SU-DHL-6 (cell line): ENCODE measurements at regions not wholly inside any gene's neighbourhood (a gene's known extent, or its start where the extent isn't known, plus 50 kb on each side); places are given as distances from the start of the nearest gene placed in this dataset.

ENCODE experiments used
- CTCF ChIP-seq: fragments of 200-600 bp; sonication (generic); IDR thresholded peaks from one replicate; pipeline ENCODE4 v1.5.1; 2017; ENCODE audit warnings: antibody characterized with exemption, mild to moderate bottlenecking, low read length, moderate library complexity; ENCODE audit not compliant: insufficient read depth, poor library complexity, severe bottlenecking
- EZH2phosphoT487 ChIP-seq: fragments of 200-600 bp; sonication (generic), shearing (Covaris generic); conservative IDR thresholded peaks from 2 replicates; pipeline ENCODE4 v1.6.1; 2018; ENCODE audit warnings: mild to moderate bottlenecking, antibody characterized with exemption, low read length, moderate library complexity, mixed read lengths

- no peak for TF ChIP-seq CTCF
- no peak for TF ChIP-seq EZH2phosphoT487
Observed at GRCh38 chr4:95638920-95639501, 90.2 kb upstream of the UNC5C start.
